ENCODE measurements at regions not wholly inside any gene's neighbourhood (a gene's known extent, or its start where the extent isn't known, plus 50 kb on each side); places are given as distances from the start of the nearest gene placed in this dataset.

DNA sequence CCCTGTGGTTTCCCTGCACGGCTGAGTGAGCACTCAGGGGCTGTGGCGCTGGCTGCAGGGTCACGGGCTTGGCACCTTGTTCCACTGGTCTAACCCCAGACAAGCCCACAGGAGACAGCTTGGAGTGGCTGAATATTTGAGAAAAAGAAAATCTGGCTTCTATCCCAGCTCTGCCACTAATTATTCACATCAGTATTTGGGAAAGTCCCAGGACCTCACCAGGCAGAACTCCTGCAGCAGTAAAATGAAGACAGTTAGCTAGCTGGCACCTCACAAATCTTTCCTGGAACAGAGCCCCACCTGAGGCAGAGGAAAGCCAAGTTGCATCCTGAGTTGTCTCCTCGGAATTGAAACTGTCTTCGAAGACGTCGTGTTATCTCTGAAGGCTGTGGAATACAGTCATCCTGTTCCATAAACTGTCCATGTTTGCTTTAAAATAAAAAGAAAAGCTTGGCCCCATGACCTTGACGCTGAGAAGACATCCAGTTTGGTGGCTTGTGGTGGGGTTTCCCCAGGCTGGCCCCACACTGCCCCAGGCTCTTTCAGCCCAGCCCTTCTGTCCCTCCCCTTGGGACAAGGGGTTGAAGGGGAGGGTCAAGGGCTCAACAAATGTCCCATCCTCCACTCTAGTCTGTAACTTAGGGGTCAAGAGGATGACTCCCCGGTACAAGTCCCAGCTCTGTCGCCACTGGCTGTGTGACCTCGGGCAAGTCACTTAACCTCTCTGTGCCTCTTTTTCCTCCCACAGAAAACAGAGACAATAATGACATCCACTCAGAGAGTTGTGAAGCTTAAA, 93.8 kb upstream of the TMPRSS2 start:
- Histone ChIP-seq H3K27ac (peak overlapping the region in 1 of 2 donors; percentile 44), H3K4me3 (no peak overlapping the region), H3K4me1 (peaks cover 0 to 10% of the 10 kb centered on the region in 2 donors), H3K36me3 (no peaks in the 10 kb centered on the region), H3K27me3 (no peaks in the 10 kb centered on the region), H3K9me3 (no peaks in the 10 kb centered on the region)
- intact Hi-C loops (cut with DNase I; ENCODE audit: low total_unique reads), result no loop called here
- no peak for TF ChIP-seq CTCF (IDR thresholded peaks at IDR 0.05)
- no peak for TF ChIP-seq POLR2A (IDR thresholded peaks at IDR 0.05)
- TF ChIP-seq POLR2AphosphoS5 (IDR thresholded peaks at IDR 0.05), result no peak
- peak; percentile 43 to 45 for DNase-seq (ENCODE audit: low spot score in 2 of 2)

GRCh38 chr21:41600961-41601572, 93.1 kb upstream of the TMPRSS2 start:
- DNase-seq (ENCODE audit: low spot score in 2 of 2), result peak in 1 of 2 donors; percentile 28
- TF ChIP-seq POLR2AphosphoS5 (IDR thresholded peaks at IDR 0.05) (no peak), CTCF (IDR thresholded peaks at IDR 0.05) (no peak), POLR2A (IDR thresholded peaks at IDR 0.05) (no peak)
- no peaks in the 10 kb centered on the region for H3K27me3 ChIP-seq
- no peak overlapping the region for H3K4me3 ChIP-seq
- no peaks in the 10 kb centered on the region for H3K36me3 ChIP-seq
- H3K9me3 ChIP-seq, result no peaks in the 10 kb centered on the region
- H3K27ac ChIP-seq, result no peak overlapping the region
- intact Hi-C loops (cut with DNase I; ENCODE audit: low total_unique reads), result no loop called here
- peaks cover 0 to 10% of the 10 kb centered on the region in 2 donors for H3K4me1 ChIP-seq

DNA sequence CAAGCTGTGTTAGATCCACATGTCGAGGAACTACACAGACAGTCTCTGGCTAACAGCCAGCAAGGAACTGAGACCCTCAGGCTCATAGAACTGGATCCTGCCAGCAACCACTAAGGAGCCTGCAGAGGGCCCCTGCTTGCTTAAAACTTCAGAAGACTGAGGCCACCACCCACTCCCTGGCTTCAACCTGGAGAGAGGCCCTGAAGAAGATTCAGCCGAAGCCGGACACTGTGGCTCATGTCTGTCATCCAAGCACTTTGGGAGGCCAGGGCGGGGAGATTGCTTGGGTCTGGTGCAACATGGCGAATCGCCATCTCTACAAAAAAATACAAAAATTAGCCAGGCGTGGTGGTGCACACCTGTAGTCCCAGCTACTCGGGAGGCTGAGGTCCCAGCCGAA, 92.6 kb upstream of the TMPRSS2 start:
- Histone ChIP-seq H3K9me3 (no peaks in the 10 kb centered on the region), H3K27ac (no peak overlapping the region), H3K36me3 (no peaks in the 10 kb centered on the region), H3K4me1 (peaks cover 0 to 10% of the 10 kb centered on the region in 2 donors), H3K27me3 (no peaks in the 10 kb centered on the region), H3K4me3 (no peak overlapping the region)
- no peak for TF ChIP-seq POLR2AphosphoS5 (IDR thresholded peaks at IDR 0.05)
- no peak for TF ChIP-seq POLR2A (IDR thresholded peaks at IDR 0.05)
- TF ChIP-seq CTCF (IDR thresholded peaks at IDR 0.05), result no peak
- intact Hi-C loops (cut with DNase I; ENCODE audit: low total_unique reads), result no loop called here
- peak; percentile 16 to 45 for DNase-seq (ENCODE audit: low spot score in 2 of 2)

DNA sequence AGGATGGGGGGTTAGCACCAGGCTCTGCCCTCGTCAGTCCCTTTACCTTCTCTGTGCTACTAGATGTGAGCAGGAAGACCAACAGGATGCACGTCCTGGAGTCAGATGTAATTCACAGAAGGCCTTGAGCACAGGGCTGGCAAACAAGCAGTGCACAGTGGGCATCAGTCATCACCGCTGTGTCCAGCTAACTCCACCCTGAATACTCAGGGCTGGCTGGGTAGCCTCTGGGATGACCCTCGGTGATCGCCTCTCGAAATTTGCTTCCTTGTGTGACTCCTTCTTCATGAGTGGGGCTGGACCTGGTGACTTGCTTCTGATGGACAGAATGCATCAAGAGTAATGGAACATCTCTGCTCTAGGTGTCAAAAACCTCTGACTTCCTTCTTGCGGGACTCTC, 92.2 kb upstream of the TMPRSS2 start:
- Histone ChIP-seq H3K36me3 (no peaks in the 10 kb centered on the region), H3K9me3 (no peaks in the 10 kb centered on the region), H3K27me3 (no peaks in the 10 kb centered on the region), H3K4me3 (no peak overlapping the region), H3K4me1 (peaks cover 0 to 10% of the 10 kb centered on the region in 2 donors), H3K27ac (no peak overlapping the region)
- intact Hi-C loops (cut with DNase I; ENCODE audit: low total_unique reads), result no loop called here
- TF ChIP-seq POLR2AphosphoS5 (IDR thresholded peaks at IDR 0.05) (no peak), POLR2A (IDR thresholded peaks at IDR 0.05) (no peak), CTCF (IDR thresholded peaks at IDR 0.05) (no peak)
- DNase-seq (ENCODE audit: low spot score in 2 of 2), result peak in 1 of 2 donors; percentile 11
